22Rv1 (cell line): ENCODE measurements at regions not wholly inside any gene's neighbourhood (a gene's known extent, or its start where the extent isn't known, plus 50 kb on each side); places are given as distances from the start of the nearest gene placed in this dataset.

ENCODE experiments used
- H3K27ac ChIP-seq: fragments of 450-650 bp; 2 replicates; pipeline ENCODE4 v1.5.1; 2017
- CTCF ChIP-seq: fragments of 450-650 bp; IDR thresholded peaks from 2 replicates; pipeline ENCODE4 v1.5.1; 2017; ENCODE audit warnings: mild to moderate bottlenecking
- ZFX ChIP-seq: fragments of 450-650 bp; IDR thresholded peaks from 2 replicates; pipeline ENCODE4 v1.6.1; 2017; ENCODE audit warnings: antibody characterized with exemption, borderline replicate concordance

- H3K27ac ChIP-seq = no peak overlapping the region
- TF ChIP-seq ZFX = no peak
- no peak for TF ChIP-seq CTCF
Observed at GRCh38 chr16:18050777-18051176, 285.8 kb downstream of the NPIPA8 start.

GRCh38 chr16:18050234-18050633 is 286.3 kb downstream of the NPIPA8 start:
- no peak for TF ChIP-seq CTCF
- TF ChIP-seq ZFX = no peak
- no peak overlapping the region for H3K27ac ChIP-seq

- no peak overlapping the region for H3K27ac ChIP-seq
- no peak for TF ChIP-seq ZFX
- no peak for TF ChIP-seq CTCF
Observed at GRCh38 chr16:18049547-18050133, 286.9 kb downstream of the NPIPA8 start.

- H3K27ac ChIP-seq = no peak overlapping the region
- TF ChIP-seq CTCF = no peak
- no peak for TF ChIP-seq ZFX
Observed at GRCh38 chr16:18048853-18049546, 287.5 kb downstream of the NPIPA8 start.

- no peak overlapping the region for H3K27ac ChIP-seq
Observed at GRCh38 chr16:18047761-18048160, 288.8 kb downstream of the NPIPA8 start.

GRCh38 chr16:18045356-18045755 is 291.2 kb downstream of the NPIPA8 start:
- no peak overlapping the region for H3K27ac ChIP-seq
- TF ChIP-seq ZFX = no peak
- no peak for TF ChIP-seq CTCF

More at GRCh38 chr16:18047761-18048160, 288.8 kb downstream of the NPIPA8 start:
- TF ChIP-seq CTCF (no peak), ZFX (no peak)

GRCh38 chr16:18041864-18042834 is 294.4 kb downstream of the NPIPA8 start:
- H3K27ac ChIP-seq = no peak overlapping the region
- TF ChIP-seq ZFX (no peak), CTCF (no peak)
